OCI-LY1 (cell line): ENCODE measurements at regions not wholly inside any gene's neighbourhood (a gene's known extent, or its start where the extent isn't known, plus 50 kb on each side); places are given as distances from the start of the nearest gene placed in this dataset.

ENCODE experiments used
- CTCF ChIP-seq: fragments of 200-600 bp; sonication (generic), shearing (Covaris generic); IDR thresholded peaks from 2 replicates; pipeline ENCODE4 v1.5.1; 2017; ENCODE audit warnings: mild to moderate bottlenecking, antibody characterized with exemption, low read length, moderate library complexity, mixed read lengths
- EZH2 ChIP-seq: fragments of 200-600 bp; sonication (generic), shearing (Covaris generic); IDR thresholded peaks from 2 replicates; pipeline ENCODE4 v1.8.0; 2017; ENCODE audit warnings: borderline replicate concordance, mixed run types, mild to moderate bottlenecking, antibody characterized with exemption, low read length, moderate library complexity, mixed read lengths

GRCh38 chr9:17958363-17958762 lies 379.5 kb downstream of the SH3GL2 start:
- TF ChIP-seq EZH2 (no peak), CTCF (no peak)
